ENCODE measurements at regions not wholly inside any gene's neighbourhood (a gene's known extent, or its start where the extent isn't known, plus 50 kb on each side); places are given as distances from the start of the nearest gene placed in this dataset.
A peak's percentile ranks its signal among the peaks of the same experiment; 100 is the strongest.

- peaks cover 0 to 6% (median 2%) of the 10 kb centered on the region in 4 donors for H3K27me3 ChIP-seq (ENCODE audit: control insufficient read depth in 4 of 4, insufficient read depth in 4 of 4, low read length in 3 of 4)
- no peak for DNase-seq (ENCODE audit: low spot score)
- H3K36me3 ChIP-seq (ENCODE audit: control insufficient read depth in 4 of 4, insufficient read depth in 3 of 4, low read depth in 1 of 4, low read length in 3 of 4): no peaks in the 10 kb centered on the region
- no peak overlapping the region for H3K9ac ChIP-seq (ENCODE audit: low read depth in 1 of 2, low read length in 2 of 2)
- H3K4me3 ChIP-seq (ENCODE audit: low read depth in 1 of 3, low read length in 3 of 3): no peak overlapping the region
- H3K4me1 ChIP-seq (ENCODE audit: control insufficient read depth in 4 of 4, insufficient read depth in 4 of 4, low read length in 3 of 4): no peaks in the 10 kb centered on the region
- H3K9me3 ChIP-seq (ENCODE audit: control insufficient read depth in 4 of 4, low read length in 3 of 4): no peaks in the 10 kb centered on the region
- no peak overlapping the region for H3K27ac ChIP-seq (ENCODE audit: low read depth in 1 of 2, low read length in 2 of 2)
- WGBS: 85% methylated on average over 12 of the region's 12 CpGs
- TF ChIP-seq ATF3 (IDR thresholded peaks at IDR 0.05) (no peak), HNF4A (conservative IDR thresholded peaks at IDR 0.05) (no peak), RAD21 (IDR thresholded peaks at IDR 0.05) (peak in 1 of 2 donors; percentile 11), SP1 (IDR thresholded peaks at IDR 0.05) (peak; percentile 9), CTCF (IDR thresholded peaks at IDR 0.05; ENCODE audit: low read depth, low read length, missing input control) (no peak), GABPA (IDR thresholded peaks at IDR 0.05 in 1 of 2, conservative IDR thresholded peaks at IDR 0.05 in 1 of 2) (no peak), REST (IDR thresholded peaks at IDR 0.05) (no peak), NR2F2 (IDR thresholded peaks at IDR 0.05) (peak; percentile 68)
These were observed 289.2 kb upstream of the DMRT1 start for GRCh38 chr9:551986-552929.

GRCh38 chr9:555493-555892, 286.0 kb upstream of the DMRT1 start:
- Histone ChIP-seq H3K9me3 (ENCODE audit: control insufficient read depth in 4 of 4, low read length in 3 of 4) (no peaks in the 10 kb centered on the region), H3K36me3 (ENCODE audit: control insufficient read depth in 4 of 4, insufficient read depth in 3 of 4, low read depth in 1 of 4, low read length in 3 of 4) (no peaks in the 10 kb centered on the region), H3K4me3 (ENCODE audit: low read depth in 1 of 3, low read length in 3 of 3) (no peak overlapping the region), H3K4me1 (ENCODE audit: control insufficient read depth in 4 of 4, insufficient read depth in 4 of 4, low read length in 3 of 4) (no peaks in the 10 kb centered on the region), H3K27ac (ENCODE audit: low read depth in 1 of 2, low read length in 2 of 2) (no peak overlapping the region), H3K27me3 (ENCODE audit: control insufficient read depth in 4 of 4, insufficient read depth in 4 of 4, low read length in 3 of 4) (no peaks in the 10 kb centered on the region), H3K9ac (ENCODE audit: low read depth in 1 of 2, low read length in 2 of 2) (no peak overlapping the region)
- no peak for DNase-seq (ENCODE audit: low spot score)
- TF ChIP-seq ZBTB33 (IDR thresholded peaks at IDR 0.05): no peak
- no peak for TF ChIP-seq YY1 (IDR thresholded peaks at IDR 0.05)
- no peak for TF ChIP-seq REST (IDR thresholded peaks at IDR 0.05)
- no peak for TF ChIP-seq EGR1 (IDR thresholded peaks at IDR 0.05; ENCODE audit: low read depth in 2 of 2)
- TF ChIP-seq NR2F2 (IDR thresholded peaks at IDR 0.05): no peak
- TF ChIP-seq FOXA2 (IDR thresholded peaks at IDR 0.05): no peak
- no peak for TF ChIP-seq RAD21 (IDR thresholded peaks at IDR 0.05)
- TF ChIP-seq SP1 (IDR thresholded peaks at IDR 0.05): no peak
- TF ChIP-seq MAX (IDR thresholded peaks at IDR 0.05): no peak
- TF ChIP-seq GABPA (IDR thresholded peaks at IDR 0.05 in 1 of 2, conservative IDR thresholded peaks at IDR 0.05 in 1 of 2): no peak
- no peak for TF ChIP-seq HNF4A (conservative IDR thresholded peaks at IDR 0.05)
- TF ChIP-seq RXRA (IDR thresholded peaks at IDR 0.05): no peak
- no peak for TF ChIP-seq ATF3 (IDR thresholded peaks at IDR 0.05)
- WGBS: 68% methylated on average over 4 of the region's 4 CpGs
